GM18951 (cell line): ENCODE measurements at regions not wholly inside any gene's neighbourhood (a gene's known extent, or its start where the extent isn't known, plus 50 kb on each side); places are given as distances from the start of the nearest gene placed in this dataset.

Experiments
- POLR2A ChIP-seq: IDR thresholded peaks from 4 replicates; pipeline ENCODE4 v1.6.1; 2011; ENCODE audit warnings: mild to moderate bottlenecking; ENCODE audit not compliant: insufficient read length, insufficient read depth; ENCODE audit errors: extremely low read depth
- in situ Hi-C: fragments of 300-500 bp; cut with MboI; formaldehyde crosslinking; loops from one replicate; pipeline ENCODE4 v1.12.0; 2022; ENCODE audit warnings: low sequenced_read_pairs, mixed read lengths, inconsistent platforms; ENCODE audit not compliant: unreplicated experiment

- TF ChIP-seq POLR2A: no peak
- in situ Hi-C loops: loop anchor here (25.0 kb wide), 1 partner anchor 201 kb away; no protein-coding TSS in a partner anchor
Observed at GRCh38 chr4:89438102-89438831, 130.7 kb upstream of the GPRIN3 start.

DNA sequence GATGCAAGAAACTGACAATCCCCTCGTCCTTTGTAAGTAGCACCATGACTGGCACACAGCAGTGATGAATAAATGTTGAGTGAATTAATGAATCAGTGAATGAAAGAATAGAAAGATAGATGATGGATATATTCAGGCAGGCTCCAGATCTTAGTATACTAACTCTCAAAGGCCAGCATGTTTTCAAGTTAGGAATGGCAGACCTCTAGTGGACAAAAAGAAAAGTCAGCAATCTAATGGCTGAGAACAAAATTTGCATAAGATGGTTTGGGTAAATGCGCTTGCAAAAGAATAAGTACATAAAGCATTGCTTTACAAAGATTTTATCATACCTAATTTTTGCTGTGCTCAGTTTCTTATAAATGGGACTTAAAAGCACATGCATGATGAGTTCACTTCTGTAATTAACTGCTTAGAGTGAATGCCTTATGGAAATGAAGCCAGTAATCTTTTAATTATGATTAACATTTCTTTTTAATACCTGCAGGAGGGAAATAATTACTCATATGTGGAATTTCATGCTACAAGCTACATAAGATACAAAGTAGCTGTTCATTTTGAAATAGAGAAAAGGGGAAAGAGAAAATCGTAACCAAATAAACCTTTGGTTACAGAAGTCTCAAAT is 126.9 kb upstream of the GPRIN3 start:
- in situ Hi-C loops: loop anchor here (25.0 kb wide), 1 partner anchor 197 kb away; no protein-coding TSS in a partner anchor
- TF ChIP-seq POLR2A: no peak

DNA sequence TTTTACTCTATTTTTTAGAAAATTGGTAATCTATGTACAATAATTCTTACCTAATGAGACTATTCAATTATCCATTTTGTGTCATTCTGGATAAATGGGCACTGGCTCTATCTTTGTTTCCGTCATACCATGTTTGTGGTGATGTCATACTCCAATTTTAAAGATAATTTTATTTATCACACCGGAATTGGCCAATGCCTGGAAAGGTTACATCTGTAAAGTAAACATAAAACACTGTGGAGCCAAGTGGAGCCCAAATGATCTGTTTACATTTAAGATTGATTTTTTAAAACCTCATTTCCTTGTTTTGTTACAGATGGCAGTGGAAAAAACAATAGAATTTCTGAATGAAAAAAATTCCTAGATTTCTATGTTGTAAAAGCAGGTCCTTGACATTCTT is 120.2 kb upstream of the GPRIN3 start:
- no peak for TF ChIP-seq POLR2A
- in situ Hi-C loops: loop anchor here (25.0 kb wide), 1 partner anchor 190 kb away; no protein-coding TSS in a partner anchor

DNA sequence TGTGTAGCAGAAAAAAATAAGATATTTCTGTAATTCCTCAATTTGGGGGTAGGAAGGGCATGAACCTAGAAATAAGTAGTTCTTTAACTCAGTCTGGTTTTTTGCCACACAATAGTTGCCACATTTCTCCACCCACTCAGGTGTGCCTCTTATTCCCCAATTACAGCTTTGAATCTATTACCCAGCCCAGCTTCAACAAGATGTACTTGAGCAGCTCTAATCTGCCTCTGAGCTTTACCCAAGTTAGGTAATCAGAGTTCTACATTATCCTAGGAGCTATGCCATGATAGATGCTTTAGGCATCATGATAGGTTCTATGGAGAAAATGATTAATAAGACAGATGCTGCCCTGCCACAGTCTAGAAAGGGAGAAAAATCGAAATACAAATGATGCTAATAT is 117.4 kb upstream of the GPRIN3 start:
- in situ Hi-C loops: loop anchor here (25.0 kb wide), 1 partner anchor 188 kb away; no protein-coding TSS in a partner anchor

DNA sequence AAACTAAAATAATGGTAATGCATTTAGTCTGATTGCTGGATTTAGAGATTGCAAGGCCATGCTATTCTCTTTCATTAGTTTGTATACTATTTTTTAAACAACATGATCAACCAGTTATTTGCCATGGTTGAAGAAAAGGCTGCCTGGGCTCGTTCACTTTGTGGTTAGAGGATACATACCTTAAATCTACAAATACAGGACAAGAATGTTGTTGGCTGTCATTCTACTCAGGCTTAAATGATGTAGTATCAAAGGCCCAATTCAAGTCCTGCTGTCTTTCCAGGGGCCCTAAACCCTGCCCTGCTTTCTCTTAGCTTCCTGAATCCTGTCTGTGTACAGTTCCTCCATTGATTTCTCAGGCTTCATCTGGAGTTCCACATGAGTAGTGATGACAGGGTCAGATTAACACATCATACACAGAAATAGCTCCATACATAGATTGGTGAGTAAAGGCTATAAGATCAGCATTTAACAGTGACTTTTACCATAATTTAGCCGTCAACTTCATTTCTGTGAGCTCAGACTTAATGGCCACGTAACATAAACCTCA is 114.9 kb upstream of the GPRIN3 start:
- no peak for TF ChIP-seq POLR2A
- in situ Hi-C loops: no loop called here

More for the DNA sequence above, 117.4 kb upstream of the GPRIN3 start:
- no peak for TF ChIP-seq POLR2A

- no peak for TF ChIP-seq POLR2A
- in situ Hi-C loops: no loop called here
Observed at GRCh38 chr4:89420507-89420906, 112.9 kb upstream of the GPRIN3 start.

DNA sequence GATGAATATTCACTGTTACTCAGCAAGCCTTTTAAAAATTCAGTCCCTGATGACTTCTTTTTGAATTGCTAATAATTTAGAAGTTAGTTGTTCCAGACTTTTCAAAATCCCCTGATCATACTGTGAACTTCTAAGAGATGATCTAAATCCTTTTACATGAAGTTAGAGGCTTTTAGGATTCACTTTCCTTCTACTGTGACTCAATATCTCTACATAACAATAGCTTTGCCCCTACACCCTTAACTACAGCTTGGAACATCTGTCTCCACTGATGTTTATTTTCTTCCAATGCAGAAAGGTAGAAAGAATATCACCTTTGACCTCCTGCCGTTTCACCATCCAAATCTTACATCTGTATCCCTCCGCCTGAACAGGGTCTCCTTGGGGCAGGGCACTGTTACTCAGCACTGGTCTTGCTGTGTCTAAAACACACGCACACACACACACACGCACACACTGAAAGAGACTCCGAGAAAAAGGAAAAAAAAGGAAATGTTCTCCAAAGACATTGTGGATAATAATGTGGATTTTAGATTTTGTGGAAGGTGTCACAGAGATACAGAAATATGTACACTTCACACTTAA is 111.6 kb upstream of the GPRIN3 start:
- no peak for TF ChIP-seq POLR2A
- in situ Hi-C loops: no loop called here

DNA sequence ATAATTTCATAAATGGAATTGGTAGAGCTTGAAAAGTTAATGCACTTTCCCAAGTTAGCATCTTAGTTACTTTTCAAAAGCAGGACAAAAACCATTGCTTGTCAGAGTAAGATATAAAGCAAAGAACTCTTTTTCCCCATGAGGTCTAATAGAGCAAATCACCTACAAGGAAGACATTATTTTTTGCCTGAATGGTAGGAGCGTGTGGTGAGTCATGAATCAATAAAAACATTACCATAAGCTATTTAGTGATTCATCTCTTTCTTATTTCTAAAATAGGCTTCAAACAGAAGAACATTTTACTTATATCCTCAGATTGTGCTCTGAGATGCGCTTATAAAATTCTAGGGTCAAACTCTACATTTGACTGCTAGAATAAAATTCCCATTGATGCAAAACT is 109.4 kb upstream of the GPRIN3 start:
- TF ChIP-seq POLR2A: no peak
- in situ Hi-C loops: no loop called here

GRCh38 chr4:89413518-89413917 is 105.9 kb upstream of the GPRIN3 start:
- in situ Hi-C loops: no loop called here
- TF ChIP-seq POLR2A: no peak

DNA sequence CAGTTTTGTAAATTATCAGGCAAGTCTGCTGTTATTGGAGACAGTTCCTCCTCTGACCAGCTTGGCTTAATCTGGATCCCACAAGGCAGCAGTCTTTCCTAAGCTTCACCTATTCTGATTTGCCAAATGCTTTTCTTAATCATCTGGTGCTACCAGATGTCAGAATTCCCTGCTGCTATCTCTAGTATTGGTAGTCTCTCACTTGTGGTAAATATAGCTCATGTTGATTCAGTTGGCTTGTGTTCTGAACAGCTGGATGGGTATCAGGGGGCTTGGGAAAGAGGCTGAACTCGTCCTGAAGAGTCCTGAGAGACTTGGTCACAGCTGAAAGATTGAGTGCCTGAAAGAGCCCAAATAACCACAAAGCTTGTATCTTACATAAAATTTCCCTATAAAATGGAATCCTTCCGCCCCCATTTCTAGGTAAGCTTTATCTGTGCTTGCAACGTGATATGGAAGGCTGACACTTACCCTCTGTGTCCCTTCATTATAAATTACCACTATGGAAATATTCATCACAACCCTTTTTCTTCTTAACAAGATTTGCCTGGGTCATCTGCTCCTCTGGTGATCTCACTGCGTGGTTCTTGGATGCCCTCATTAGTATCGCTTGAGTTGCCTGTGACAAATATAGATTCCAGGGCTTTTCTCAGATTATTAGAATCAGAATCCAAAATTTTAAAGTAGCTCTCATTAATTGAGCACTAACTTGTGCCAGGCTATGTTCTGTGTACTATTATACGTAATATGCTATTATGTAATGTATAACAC is 104.1 kb upstream of the GPRIN3 start:
- in situ Hi-C loops: no loop called here
- no peak for TF ChIP-seq POLR2A

- TF ChIP-seq POLR2A: no peak
- in situ Hi-C loops: no loop called here
Observed at GRCh38 chr4:89410687-89411086, 103.1 kb upstream of the GPRIN3 start.

DNA sequence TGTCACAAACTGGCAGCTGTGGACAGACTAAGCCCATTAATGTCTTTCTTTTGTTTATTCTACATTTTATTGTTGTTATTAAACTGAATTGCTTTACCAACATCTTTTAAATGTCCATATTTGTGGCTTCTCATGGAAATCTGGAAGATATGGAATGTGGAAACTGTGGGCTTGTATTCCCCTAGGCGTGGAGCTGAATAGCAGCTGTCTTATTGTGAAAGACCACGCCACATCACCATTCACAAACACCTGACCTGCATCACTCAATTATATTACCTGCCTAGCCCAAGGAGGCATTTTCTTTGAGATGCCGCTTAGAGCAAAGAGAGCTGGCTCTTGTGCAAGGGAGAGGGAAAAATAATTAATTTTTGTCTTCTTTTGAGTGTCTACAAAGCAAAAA is 96.9 kb upstream of the GPRIN3 start:
- TF ChIP-seq POLR2A: no peak
- in situ Hi-C loops: no loop called here

- in situ Hi-C loops: no loop called here
- TF ChIP-seq POLR2A: no peak
Observed at GRCh38 chr4:89403826-89404225, 96.2 kb upstream of the GPRIN3 start.
